Transverse colon (tissue), 4 donors: ENCODE measurements at regions not wholly inside any gene's neighbourhood (a gene's known extent, or its start where the extent isn't known, plus 50 kb on each side); places are given as distances from the start of the nearest gene placed in this dataset.

Experiments
- DNase-seq: peaks from one replicate; pipeline ENCODE4 v3.0.0-alpha.2; 2019
- H3K27ac ChIP-seq, 4 donors: fragments of 200-600 bp; sonication (generic); 2 replicates each; pipeline ENCODE4 v1.5.1; 2016 to 2018; ENCODE audit warnings: inconsistent platforms in 4 of 4
- H3K27me3 ChIP-seq: fragments of 200-600 bp; sonication (generic); 2 replicates; pipeline ENCODE4 v1.5.1; 2017; ENCODE audit warnings: inconsistent platforms
- H3K36me3 ChIP-seq, 4 donors: fragments of 200-600 bp; sonication (generic); 2 replicates each; pipeline ENCODE4 v1.5.1; 2017 to 2019; ENCODE audit warnings: inconsistent platforms in 4 of 4
- H3K4me1 ChIP-seq, 4 donors: fragments of 200-600 bp; sonication (generic); 2 replicates each; pipeline ENCODE4 v1.5.1; 2017 to 2020; ENCODE audit warnings: inconsistent platforms in 4 of 4
- H3K4me3 ChIP-seq, 4 donors: fragments of 200-600 bp; sonication (generic); 1 replicate in 1 of 4; 2 replicates in 3 of 4; pipeline versions ENCODE4 v1.5.1 to v1.6.1; 2017 to 2019; ENCODE audit warnings: inconsistent platforms in 4 of 4
- H3K9me3 ChIP-seq, 2 donors: fragments of 200-600 bp; sonication (generic); 2 replicates each; pipeline ENCODE4 v1.5.1; 2017 to 2019; ENCODE audit warnings: inconsistent platforms in 2 of 2
- CTCF ChIP-seq, 5 experiments: fragments of 200-600 bp in 3 of 5; fragments of 450-650 bp in 2 of 5; sonication (generic) in 3 of 5; IDR thresholded peaks; 1 replicate in 2 of 5; 2 replicates in 3 of 5; pipeline ENCODE4 v1.5.1; 2016 to 2017; ENCODE audit warnings: antibody characterized with exemption in 5 of 5, inconsistent platforms in 3 of 5, mild to moderate bottlenecking in 2 of 5, moderate library complexity in 1 of 5
- EP300 ChIP-seq: sonication (generic); formaldehyde crosslinking; IDR thresholded peaks from one replicate; pipeline ENCODE4 v1.6.1; 2017; ENCODE audit warnings: antibody characterized with exemption, low read depth
- POLR2A ChIP-seq: fragments of 450-650 bp; IDR thresholded peaks from one replicate; pipeline ENCODE4 v1.6.1; 2016; ENCODE audit warnings: antibody characterized with exemption, mild to moderate bottlenecking, moderate library complexity
- POLR2AphosphoS5 ChIP-seq, 3 donors: sonication (generic); formaldehyde crosslinking; IDR thresholded peaks; one replicate each; pipeline ENCODE4 v1.6.1; 2016; ENCODE audit warnings: antibody characterized with exemption in 3 of 3
- WGBS, 2 donors: methylation state at CpG; one replicate each; pipeline ENCODE4 v1.1.5; 2018; ENCODE audit warnings: low coverage in 1 of 2; 5-methylcytosine and 5-hydroxymethylcytosine counted together
- in situ Hi-C, 4 donors: fragments of 200-750 bp; cut with MboI; loops; one replicate each; pipeline versions ENCODE4 v1.15.0 to v1.15.1; 2017; ENCODE audit warnings: low sequenced_read_pairs in 3 of 4, low pct_ligation_motif_present in 1 of 4, low pct_unique_long_range_greater_than_20kb in 1 of 4
- intact Hi-C: fragments of 100-400 bp; cut with DNase I; formaldehyde crosslinking; loops from one replicate; pipeline ENCODE4 v1.15.1; 2023; ENCODE audit warnings: low total_unique reads

GRCh38 chr11:90757849-90758494 lies 535.1 kb upstream of the CHORDC1 start:
- WGBS, 2 donors = 59 to 73% methylated on average over 4 of the region's 4 CpGs
- intact Hi-C loops (no loop called here), in situ Hi-C loops (no loop called here)
- Histone ChIP-seq H3K4me1 (no peaks in the 10 kb centered on the region), H3K4me3 (no peak overlapping the region), H3K27me3 (no peaks in the 10 kb centered on the region), H3K36me3 (no peaks in the 10 kb centered on the region), H3K27ac (no peak overlapping the region), H3K9me3 (no peaks in the 10 kb centered on the region)
- no peak for DNase-seq
- TF ChIP-seq EP300 = no peak
- TF ChIP-seq CTCF (IDR thresholded peaks at IDR 0.05) = no peak
- no peak for TF ChIP-seq POLR2A
- no peak for TF ChIP-seq POLR2AphosphoS5 (IDR thresholded peaks at IDR 0.05)

- intact Hi-C loops (no loop called here), in situ Hi-C loops (no loop called here)
- H3K36me3 ChIP-seq = no peaks in the 10 kb centered on the region
- no peak overlapping the region for H3K4me3 ChIP-seq
- 18 to 74% methylated on average over 1 of the region's 1 CpG for WGBS, 2 donors
- H3K27me3 ChIP-seq = no peaks in the 10 kb centered on the region
- H3K9me3 ChIP-seq = no peaks in the 10 kb centered on the region
- H3K4me1 ChIP-seq = no peaks in the 10 kb centered on the region
- no peak for TF ChIP-seq POLR2AphosphoS5 (IDR thresholded peaks at IDR 0.05)
- no peak for TF ChIP-seq CTCF (IDR thresholded peaks at IDR 0.05)
- no peak for TF ChIP-seq EP300
- no peak for DNase-seq
- H3K27ac ChIP-seq = no peak overlapping the region
These were observed 533.8 kb upstream of the CHORDC1 start for GRCh38 chr11:90756617-90757016.

- no peak for DNase-seq
- 60 to 80% methylated on average over 1 of the region's 1 CpG for whole genome bisulfite sequencing, 2 donors
- intact Hi-C loops = no loop called here
These were observed 530.7 kb upstream of the CHORDC1 start for GRCh38 chr11:90753546-90753945.

GRCh38 chr11:90747057-90747456 lies 524.2 kb upstream of the CHORDC1 start:
- intact Hi-C loops = no loop called here
- Histone ChIP-seq H3K4me1 (no peaks in the 10 kb centered on the region), H3K9me3 (peaks cover 0 to 3% of the 10 kb centered on the region in 2 donors), H3K27me3 (no peaks in the 10 kb centered on the region), H3K27ac (no peak overlapping the region), H3K4me3 (no peak overlapping the region), H3K36me3 (no peaks in the 10 kb centered on the region)
- no peak for DNase-seq
- 45 to 90% methylated on average over 2 of the region's 2 CpGs for WGBS, 2 donors
- TF ChIP-seq CTCF (IDR thresholded peaks at IDR 0.05) = no peak
- no peak for TF ChIP-seq EP300
- in situ Hi-C loops = no loop called here

More at GRCh38 chr11:90753546-90753945, 530.7 kb upstream of the CHORDC1 start:
- Histone ChIP-seq H3K4me3 (no peak overlapping the region), H3K9me3 (peaks cover 0 to 1% of the 10 kb centered on the region in 2 donors), H3K27ac (no peak overlapping the region), H3K27me3 (no peaks in the 10 kb centered on the region), H3K36me3 (no peaks in the 10 kb centered on the region), H3K4me1 (no peaks in the 10 kb centered on the region)
- TF ChIP-seq POLR2A (no peak), CTCF (IDR thresholded peaks at IDR 0.05) (no peak), EP300 (no peak), POLR2AphosphoS5 (IDR thresholded peaks at IDR 0.05) (no peak)
- in situ Hi-C loops = no loop called here
